Calu3 (cell line): ENCODE measurements at regions not wholly inside any gene's neighbourhood (a gene's known extent, or its start where the extent isn't known, plus 50 kb on each side); places are given as distances from the start of the nearest gene placed in this dataset.

Source experiments
- BruUV-seq: library from RNA; stranded (reverse); fragments of 400-500 nt; replicated peaks from 2 replicates; lab custom pipeline; 2021; lab: Mats Ljungman, UMichigan
- CTCF ChIA-PET: fragments of 300-600 bp; sonication (Branson Sonifier 250); formaldehyde crosslinking; loops from one replicate; lab custom pipeline; 2022; ENCODE audit warnings: antibody characterized with exemption; lab: Charles Lee
- DNase-seq: peaks from one replicate; pipeline ENCODE4 v3.0.0; 2022
- H3K27ac Mint-ChIP-seq: one replicate; pipeline ENCODE4 v1.8.0; 2022; ENCODE audit warnings: mixed read lengths; ENCODE audit not compliant: unreplicated experiment
- H3K27me3 Mint-ChIP-seq: one replicate; pipeline ENCODE4 v1.8.0; 2022; ENCODE audit warnings: mixed read lengths; ENCODE audit not compliant: unreplicated experiment
- H3K36me3 Mint-ChIP-seq: one replicate; pipeline ENCODE4 v1.8.0; 2022; ENCODE audit warnings: mild to moderate bottlenecking, moderate library complexity, mixed read lengths; ENCODE audit not compliant: insufficient read depth, unreplicated experiment
- H3K4me1 Mint-ChIP-seq: one replicate; pipeline ENCODE4 v1.8.0; 2022; ENCODE audit warnings: mild to moderate bottlenecking, low read depth, mixed read lengths; ENCODE audit not compliant: unreplicated experiment
- H3K4me3 Mint-ChIP-seq: one replicate; pipeline ENCODE4 v1.8.0; 2022; ENCODE audit warnings: mild to moderate bottlenecking, low read depth, moderate library complexity, mixed read lengths; ENCODE audit not compliant: unreplicated experiment
- H3K9me3 Mint-ChIP-seq: one replicate; pipeline ENCODE4 v1.8.0; 2022; ENCODE audit warnings: low read depth, mixed read lengths; ENCODE audit not compliant: unreplicated experiment
- CTCF ChIP-seq: fragments of 200-600 bp; IDR thresholded peaks from one replicate; pipeline ENCODE4 v1.8.0; 2022; ENCODE audit warnings: antibody characterized with exemption; ENCODE audit not compliant: unreplicated experiment
- intact Hi-C: fragments of 100-400 bp; cut with micrococcal nuclease; formaldehyde crosslinking; loops from one replicate; pipeline ENCODE4 v1.10.0; 2022; ENCODE audit not compliant: unreplicated experiment

- CTCF ChIA-PET = no interaction called here
- no TSS peak for BruUV-seq
- no peak for DNase-seq
- Mint-ChIP-seq H3K36me3 (no peaks in the 10 kb centered on the region), H3K4me3 (no peak overlapping the region), H3K4me1 (peaks cover 8% of the 10 kb centered on the region), H3K27me3 (no peaks in the 10 kb centered on the region), H3K9me3 (no peaks in the 10 kb centered on the region), H3K27ac (no peak overlapping the region)
- intact Hi-C loops = no loop called here
- TF ChIP-seq CTCF = no peak
These were observed 131.5 kb upstream of the KCNK1 start for GRCh38 chr1:233482388-233482787.

- peaks cover 10% of the 10 kb centered on the region for H3K4me1 Mint-ChIP-seq
- no TSS peak for BruUV-seq
- intact Hi-C loops = no loop called here
- TF ChIP-seq CTCF = no peak
- no peak for DNase-seq
- no peaks in the 10 kb centered on the region for H3K9me3 Mint-ChIP-seq
- no peak overlapping the region for H3K27ac Mint-ChIP-seq
- CTCF ChIA-PET = no interaction called here
- H3K4me3 Mint-ChIP-seq = no peak overlapping the region
- no peaks in the 10 kb centered on the region for H3K36me3 Mint-ChIP-seq
- H3K27me3 Mint-ChIP-seq = no peaks in the 10 kb centered on the region
These were observed 128.5 kb upstream of the KCNK1 start for GRCh38 chr1:233485385-233485784.

- H3K27ac Mint-ChIP-seq = no peak overlapping the region
These were observed 128.0 kb upstream of the KCNK1 start for GRCh38 chr1:233485809-233486398.

GRCh38 chr1:233487408-233487807, 126.5 kb upstream of the KCNK1 start:
- no TSS peak for BruUV-seq
- H3K36me3 Mint-ChIP-seq = no peaks in the 10 kb centered on the region
- no peak for TF ChIP-seq CTCF
- intact Hi-C loops = no loop called here
- no peak for DNase-seq
- H3K4me1 Mint-ChIP-seq = peaks cover 10% of the 10 kb centered on the region
- H3K9me3 Mint-ChIP-seq = no peaks in the 10 kb centered on the region
- no peak overlapping the region for H3K4me3 Mint-ChIP-seq
- no peaks in the 10 kb centered on the region for H3K27me3 Mint-ChIP-seq
- H3K27ac Mint-ChIP-seq = no peak overlapping the region
- CTCF ChIA-PET = no interaction called here

More at GRCh38 chr1:233485809-233486398, 128.0 kb upstream of the KCNK1 start:
- peaks cover 10% of the 10 kb centered on the region for H3K4me1 Mint-ChIP-seq
- no peaks in the 10 kb centered on the region for H3K36me3 Mint-ChIP-seq
- no peak overlapping the region for H3K4me3 Mint-ChIP-seq
- intact Hi-C loops = no loop called here
- no peaks in the 10 kb centered on the region for H3K27me3 Mint-ChIP-seq
- BruUV-seq = no TSS peak
- CTCF ChIA-PET = no interaction called here
- no peaks in the 10 kb centered on the region for H3K9me3 Mint-ChIP-seq
- DNase-seq = no peak
- TF ChIP-seq CTCF = no peak
